ENCODE measurements at regions not wholly inside any gene's neighbourhood (a gene's known extent, or its start where the extent isn't known, plus 50 kb on each side); places are given as distances from the start of the nearest gene placed in this dataset.

GRCh38 chr21:43364261-43364510 is 62.7 kb downstream of the SIK1 start:
- H3K27ac ChIP-seq (ENCODE audit: low read depth) = no peak overlapping the region
- Mint-ChIP-seq H3K27ac (no peak overlapping the region), H3K4me1 (peaks cover 27% of the 10 kb centered on the region), H3K4me3 (no peak overlapping the region), H3K27me3 (ENCODE audit: insufficient read depth, low read depth, poor library complexity) (peaks cover 19% of the 10 kb centered on the region), H3K36me3 (ENCODE audit: low read depth) (no peaks in the 10 kb centered on the region), H3K9me3 (no peaks in the 10 kb centered on the region)
- TF ChIP-seq EZH2phosphoT487 (IDR thresholded peaks at IDR 0.05; ENCODE audit: unreplicated experiment) (no peak), CTCF (conservative IDR thresholded peaks at IDR 0.05; ENCODE audit: low read depth in 2 of 2) (no peak), ZNF331 (CRISPR knock-in tag; IDR thresholded peaks at IDR 0.05; ENCODE audit: low read depth) (no peak), NANOG (IDR thresholded peaks at IDR 0.05; ENCODE audit: borderline replicate concordance) (no peak), JUNB (IDR thresholded peaks at IDR 0.05; ENCODE audit: unreplicated experiment) (no peak), EZH2 (IDR thresholded peaks at IDR 0.05; ENCODE audit: low read depth, unreplicated experiment) (no peak), ZNF462 (CRISPR knock-in tag; IDR thresholded peaks at IDR 0.05) (no peak), POLR2AphosphoS5 (IDR thresholded peaks at IDR 0.05; ENCODE audit: low read depth) (no peak), CREB1 (CRISPR knock-in tag; IDR thresholded peaks at IDR 0.05; ENCODE audit: low read depth) (no peak), ETS1 (IDR thresholded peaks at IDR 0.05) (no peak), ZNF114 (CRISPR knock-in tag; IDR thresholded peaks at IDR 0.05) (no peak), REST (IDR thresholded peaks at IDR 0.05; ENCODE audit: unreplicated experiment) (no peak), STAT1 (IDR thresholded peaks at IDR 0.05; ENCODE audit: unreplicated experiment) (no peak)
- H3K4me3 ChIP-seq = no peak overlapping the region
- H3K9me2 ChIP-seq (ENCODE audit: insufficient read depth) = no peaks in the 10 kb centered on the region
- H3F3A ChIP-seq (replicated peaks; ENCODE audit: low read depth) = no peaks in the 10 kb centered on the region; the same call in 1 of the 2 replicates
- no peaks in the 10 kb centered on the region for H4K20me1 ChIP-seq (replicated peaks; ENCODE audit: insufficient read depth)
- DNase-seq (ENCODE audit: low spot score) (no peak), ATAC-seq (no peak)
- H3K79me2 ChIP-seq (replicated peaks; ENCODE audit: insufficient read depth) = no peaks in the 10 kb centered on the region
- H2AFZ ChIP-seq = no peak overlapping the region
- no peak overlapping the region for H3K4me2 ChIP-seq
- H3K27me3 ChIP-seq (ENCODE audit: insufficient read depth) = no peaks in the 10 kb centered on the region
- H3K4me1 ChIP-seq (ENCODE audit: insufficient read depth) = no peaks in the 10 kb centered on the region; the same call in 1 of the 2 replicates
- no peaks in the 10 kb centered on the region for H3K36me3 ChIP-seq (ENCODE audit: insufficient read depth)

All from GM23338 (cell line).